GM12872 (cell line): ENCODE measurements at regions not wholly inside any gene's neighbourhood (a gene's known extent, or its start where the extent isn't known, plus 50 kb on each side); places are given as distances from the start of the nearest gene placed in this dataset.

ENCODE experiments used
- TF ChIP-seq, protein P1 (sequence below): IDR thresholded peaks from 3 replicates; pipeline ENCODE4 v1.5.1; 2011; ENCODE audit warnings: low read depth, mild to moderate bottlenecking, low read length, moderate library complexity; ENCODE audit not compliant: insufficient read depth

GRCh38 chr2:129430911-129431310, 548.6 kb upstream of the RAB6C start:
- TF ChIP-seq, protein P1, sequence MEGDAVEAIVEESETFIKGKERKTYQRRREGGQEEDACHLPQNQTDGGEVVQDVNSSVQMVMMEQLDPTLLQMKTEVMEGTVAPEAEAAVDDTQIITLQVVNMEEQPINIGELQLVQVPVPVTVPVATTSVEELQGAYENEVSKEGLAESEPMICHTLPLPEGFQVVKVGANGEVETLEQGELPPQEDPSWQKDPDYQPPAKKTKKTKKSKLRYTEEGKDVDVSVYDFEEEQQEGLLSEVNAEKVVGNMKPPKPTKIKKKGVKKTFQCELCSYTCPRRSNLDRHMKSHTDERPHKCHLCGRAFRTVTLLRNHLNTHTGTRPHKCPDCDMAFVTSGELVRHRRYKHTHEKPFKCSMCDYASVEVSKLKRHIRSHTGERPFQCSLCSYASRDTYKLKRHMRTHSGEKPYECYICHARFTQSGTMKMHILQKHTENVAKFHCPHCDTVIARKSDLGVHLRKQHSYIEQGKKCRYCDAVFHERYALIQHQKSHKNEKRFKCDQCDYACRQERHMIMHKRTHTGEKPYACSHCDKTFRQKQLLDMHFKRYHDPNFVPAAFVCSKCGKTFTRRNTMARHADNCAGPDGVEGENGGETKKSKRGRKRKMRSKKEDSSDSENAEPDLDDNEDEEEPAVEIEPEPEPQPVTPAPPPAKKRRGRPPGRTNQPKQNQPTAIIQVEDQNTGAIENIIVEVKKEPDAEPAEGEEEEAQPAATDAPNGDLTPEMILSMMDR: no peak

DNA sequence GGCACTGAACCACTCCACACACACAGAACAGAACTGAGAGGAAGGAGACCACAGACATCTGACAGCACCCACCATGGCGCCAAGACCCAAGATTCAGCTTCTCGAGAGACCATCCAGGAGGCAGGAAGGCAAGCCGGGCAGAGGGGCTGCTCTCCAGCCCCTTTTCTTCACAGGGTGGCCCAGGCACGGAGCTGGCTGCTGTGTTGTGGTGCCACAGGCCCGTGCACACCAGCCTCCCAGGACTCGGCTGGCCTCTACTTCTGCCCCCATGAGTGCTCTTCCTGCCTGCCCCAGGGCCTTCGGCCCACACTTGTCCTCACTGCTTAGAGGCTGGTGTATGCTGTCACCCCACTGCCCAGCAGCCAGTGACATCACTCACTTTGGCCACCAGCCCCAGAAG, 547.6 kb upstream of the RAB6C start:
- TF ChIP-seq, protein P1: no peak

DNA sequence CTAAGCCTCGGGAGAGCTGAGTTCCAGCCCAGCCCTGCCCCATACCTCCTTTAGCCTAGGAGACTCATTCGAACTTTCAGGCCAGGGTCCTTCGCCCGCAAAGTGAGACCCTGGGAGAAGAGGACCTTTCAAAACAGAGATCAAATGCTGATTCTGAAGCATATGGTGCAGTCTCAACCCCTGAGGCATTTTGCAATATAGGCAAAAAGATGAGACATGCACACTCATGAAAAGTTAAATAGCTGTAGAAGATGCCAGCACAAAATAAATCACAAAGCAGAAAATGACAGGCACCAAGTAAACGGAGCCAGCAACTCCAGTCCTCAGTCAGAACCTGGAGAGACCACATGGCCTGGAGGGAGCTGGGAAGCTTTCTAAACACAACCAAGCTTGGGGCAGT, 542.7 kb upstream of the RAB6C start:
- TF ChIP-seq, protein P1: no peak

- TF ChIP-seq, protein P1: no peak
These were observed 541.7 kb upstream of the RAB6C start for GRCh38 chr2:129437725-129438124.

- TF ChIP-seq, protein P1: no peak
These were observed 540.9 kb upstream of the RAB6C start for GRCh38 chr2:129438501-129439057.

DNA sequence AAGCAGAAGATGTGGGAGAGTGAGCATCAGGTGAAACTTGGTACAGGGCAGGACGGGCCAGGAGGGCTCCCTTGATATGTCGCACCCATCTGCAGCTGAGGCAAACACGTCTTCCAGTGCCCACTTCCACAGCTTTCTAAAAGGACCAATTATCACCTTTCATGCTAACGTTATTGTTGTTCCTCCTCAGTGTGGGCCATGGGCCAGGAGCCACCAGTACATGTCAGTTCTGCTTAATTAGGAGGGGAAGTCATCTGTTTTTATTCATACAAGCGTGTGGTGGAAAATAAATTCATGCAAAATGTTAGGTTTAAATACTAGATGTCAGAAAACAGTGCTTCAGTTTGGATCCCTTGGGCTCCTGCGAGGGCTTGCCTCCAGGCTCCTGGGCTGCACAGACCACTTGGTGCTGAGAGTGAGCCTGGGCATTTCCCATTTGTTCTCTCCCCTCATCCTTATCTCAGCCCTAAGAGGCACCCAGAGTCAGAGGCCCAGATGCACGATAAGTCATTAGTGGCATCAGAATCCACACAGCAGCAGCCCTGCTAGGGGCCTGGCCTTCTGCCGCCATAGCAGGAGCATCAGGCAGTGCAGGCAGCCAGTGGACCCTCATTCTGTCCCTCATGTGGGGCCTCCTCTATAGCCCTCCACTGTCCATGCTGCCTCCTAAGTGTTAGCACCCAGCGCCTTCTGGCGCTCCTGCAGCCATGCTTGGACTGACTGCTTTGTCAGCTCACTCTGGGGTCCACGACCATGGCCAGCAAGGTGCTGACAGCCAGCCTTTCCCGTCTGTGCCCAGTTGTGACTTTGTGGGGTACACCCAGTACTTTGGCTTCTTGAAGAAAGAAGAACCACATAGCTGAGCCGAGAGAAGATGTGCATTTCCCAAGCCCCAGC, 539.8 kb upstream of the RAB6C start:
- TF ChIP-seq, protein P1: no peak

GRCh38 chr2:129441610-129442009, 537.9 kb upstream of the RAB6C start:
- TF ChIP-seq, protein P1: no peak
